ENCODE measurements at regions not wholly inside any gene's neighbourhood (a gene's known extent, or its start where the extent isn't known, plus 50 kb on each side); places are given as distances from the start of the nearest gene placed in this dataset.

DNA sequence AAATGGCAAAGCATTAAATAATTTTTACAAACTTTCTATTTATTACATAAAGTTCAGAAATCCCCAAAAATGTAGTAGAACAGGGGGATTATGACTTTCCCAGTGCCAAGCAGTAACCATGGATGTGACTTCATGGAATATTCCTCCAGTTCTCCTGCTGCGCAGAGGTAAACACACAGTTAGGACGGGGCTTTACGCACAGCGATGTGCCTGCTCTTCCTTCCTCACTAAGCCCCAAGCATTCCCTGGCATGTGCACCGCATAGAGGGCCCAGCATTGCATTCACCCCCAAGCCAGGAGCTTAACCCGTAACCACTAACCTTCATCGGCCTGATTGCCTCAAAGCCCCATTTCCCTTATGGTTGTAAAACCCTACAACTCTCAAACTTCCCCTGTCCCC is 471.7 kb downstream of the SOX11 start:
- POLR2A ChIA-PET = no interaction called here
- no peaks in the 10 kb centered on the region for H3K36me3 ChIP-seq (replicated peaks in 1 of 2; ENCODE audit: control extremely low read depth in 1 of 2, control insufficient read depth in 1 of 2, extremely low read depth in 1 of 2, insufficient read depth in 2 of 2, low read length in 1 of 2)
- no peak for DNase-seq

DNA sequence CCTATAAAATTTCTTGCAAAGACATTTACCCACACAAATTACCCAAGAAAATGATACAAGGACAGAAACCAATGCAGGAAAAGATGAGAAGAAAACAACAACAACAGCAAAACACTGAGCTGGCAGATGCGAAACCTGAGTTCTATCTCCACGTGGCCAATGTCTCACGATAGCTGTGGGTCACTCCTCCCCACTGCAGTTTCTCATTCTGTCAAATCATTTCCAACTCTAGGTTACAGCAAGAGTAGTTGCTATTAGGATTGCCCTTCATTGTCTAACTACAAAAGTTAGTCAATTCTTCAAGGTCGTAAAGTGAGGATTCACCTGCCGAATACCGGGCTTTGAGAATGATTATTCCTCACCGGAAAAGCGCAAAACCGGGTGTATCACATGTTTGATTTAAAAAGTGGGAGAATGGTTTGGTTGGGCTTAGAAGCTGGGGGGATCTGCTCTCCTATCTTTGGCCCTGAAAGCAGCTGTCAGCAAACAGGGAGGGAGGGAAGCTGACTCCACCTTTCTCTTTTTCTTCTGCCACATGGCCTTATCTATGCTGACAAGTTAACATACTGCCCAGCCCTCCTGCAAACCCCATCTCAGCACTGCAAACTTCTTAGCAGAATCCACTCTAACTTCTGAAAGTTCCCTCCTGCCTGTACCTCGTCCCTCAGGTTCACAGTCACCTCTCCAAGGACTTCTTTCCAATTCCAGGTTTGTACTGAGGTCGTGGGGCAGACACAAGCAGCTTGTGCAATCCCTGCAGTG is 473.0 kb downstream of the SOX11 start:
- intact Hi-C loops (cut with micrococcal nuclease) = no loop called here
- TF ChIP-seq EZH2 (IDR thresholded peaks at IDR 0.05; ENCODE audit: borderline replicate concordance, insufficient read depth, low read depth, low read length, poor library complexity, severe bottlenecking) = no peak
- TF ChIP-seq, protein P1, sequence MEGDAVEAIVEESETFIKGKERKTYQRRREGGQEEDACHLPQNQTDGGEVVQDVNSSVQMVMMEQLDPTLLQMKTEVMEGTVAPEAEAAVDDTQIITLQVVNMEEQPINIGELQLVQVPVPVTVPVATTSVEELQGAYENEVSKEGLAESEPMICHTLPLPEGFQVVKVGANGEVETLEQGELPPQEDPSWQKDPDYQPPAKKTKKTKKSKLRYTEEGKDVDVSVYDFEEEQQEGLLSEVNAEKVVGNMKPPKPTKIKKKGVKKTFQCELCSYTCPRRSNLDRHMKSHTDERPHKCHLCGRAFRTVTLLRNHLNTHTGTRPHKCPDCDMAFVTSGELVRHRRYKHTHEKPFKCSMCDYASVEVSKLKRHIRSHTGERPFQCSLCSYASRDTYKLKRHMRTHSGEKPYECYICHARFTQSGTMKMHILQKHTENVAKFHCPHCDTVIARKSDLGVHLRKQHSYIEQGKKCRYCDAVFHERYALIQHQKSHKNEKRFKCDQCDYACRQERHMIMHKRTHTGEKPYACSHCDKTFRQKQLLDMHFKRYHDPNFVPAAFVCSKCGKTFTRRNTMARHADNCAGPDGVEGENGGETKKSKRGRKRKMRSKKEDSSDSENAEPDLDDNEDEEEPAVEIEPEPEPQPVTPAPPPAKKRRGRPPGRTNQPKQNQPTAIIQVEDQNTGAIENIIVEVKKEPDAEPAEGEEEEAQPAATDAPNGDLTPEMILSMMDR (IDR thresholded peaks at IDR 0.05) = no peak
- ChIA-PET CTCF (no interaction called here), POLR2A (no interaction called here)
- no peaks in the 10 kb centered on the region for H3K27me3 Mint-ChIP-seq
- no peak overlapping the region for H2AFZ ChIP-seq (ENCODE audit: insufficient read depth, low read depth, low read length, poor library complexity, severe bottlenecking)
- H3K4me3 ChIP-seq (ENCODE audit: control extremely low read depth in 1 of 5, extremely low read depth in 1 of 5, insufficient read depth in 1 of 5, low read depth in 2 of 5, low read length in 4 of 5) = no peak overlapping the region
- no peaks in the 10 kb centered on the region for H3K79me2 ChIP-seq (ENCODE audit: control insufficient read depth, insufficient read depth, low read length)
- no peak overlapping the region for H3K27ac Mint-ChIP-seq
- no peaks in the 10 kb centered on the region for H3K9me3 Mint-ChIP-seq (ENCODE audit: insufficient read depth)
- H4K20me1 ChIP-seq (ENCODE audit: control insufficient read depth, insufficient read depth, low read length, poor library complexity, severe bottlenecking) = no peaks in the 10 kb centered on the region
- no peaks in the 10 kb centered on the region for H3K9me3 ChIP-seq (ENCODE audit: control extremely low read depth in 1 of 3, control insufficient read depth in 2 of 3, insufficient read depth in 1 of 3, low read length in 2 of 3)
- no peak overlapping the region for H3K27ac ChIP-seq (ENCODE audit: low read length in 2 of 2)
- DNase-seq (no peak), ATAC-seq (ENCODE audit: low read depth) (no peak)
- H3K4me1 ChIP-seq (ENCODE audit: control insufficient read depth in 2 of 2, insufficient read depth in 2 of 2, low read length in 2 of 2) = no peaks in the 10 kb centered on the region
- no peak overlapping the region for H3K9ac ChIP-seq (ENCODE audit: low read length)
- no peaks in the 10 kb centered on the region for H3K36me3 ChIP-seq (replicated peaks in 1 of 2; ENCODE audit: control extremely low read depth in 1 of 2, control insufficient read depth in 1 of 2, extremely low read depth in 1 of 2, insufficient read depth in 2 of 2, low read length in 1 of 2)
- no peaks in the 10 kb centered on the region for H3K27me3 ChIP-seq (replicated peaks in 1 of 4; ENCODE audit: control extremely low read depth in 1 of 4, control insufficient read depth in 3 of 4, insufficient read depth in 4 of 4, low read length in 3 of 4)
- 92% methylated on average over 9 of the region's 11 CpGs for WGBS (ENCODE audit: insufficient coverage)
- peaks cover 5% of the 10 kb centered on the region for H3K4me1 Mint-ChIP-seq
- H3K4me2 ChIP-seq (replicated peaks; ENCODE audit: low read depth, low read length, poor library complexity, severe bottlenecking) = no peak overlapping the region
- no peak overlapping the region for H3K4me3 Mint-ChIP-seq

More for the DNA sequence above, 471.7 kb downstream of the SOX11 start:
- H3K27ac ChIP-seq (ENCODE audit: low read length in 2 of 2) = no peak overlapping the region
- H2AFZ ChIP-seq (ENCODE audit: insufficient read depth, low read depth, low read length, poor library complexity, severe bottlenecking) = no peak overlapping the region
- no peaks in the 10 kb centered on the region for H3K9me3 ChIP-seq (ENCODE audit: control extremely low read depth in 1 of 3, control insufficient read depth in 2 of 3, insufficient read depth in 1 of 3, low read length in 2 of 3)
- Mint-ChIP-seq H3K27me3 (no peaks in the 10 kb centered on the region), H3K27ac (no peak overlapping the region), H3K9me3 (ENCODE audit: insufficient read depth) (no peaks in the 10 kb centered on the region), H3K4me3 (no peak overlapping the region), H3K4me1 (peaks cover 5% of the 10 kb centered on the region)
- H3K4me3 ChIP-seq (ENCODE audit: control extremely low read depth in 1 of 5, extremely low read depth in 1 of 5, insufficient read depth in 1 of 5, low read depth in 2 of 5, low read length in 4 of 5) = no peak overlapping the region
- TF ChIP-seq EZH2 (IDR thresholded peaks at IDR 0.05; ENCODE audit: borderline replicate concordance, insufficient read depth, low read depth, low read length, poor library complexity, severe bottlenecking) = no peak
- TF ChIP-seq, protein P1 (IDR thresholded peaks at IDR 0.05) = no peak
- 76% methylated on average over 7 of the region's 7 CpGs for WGBS (ENCODE audit: insufficient coverage)
- H4K20me1 ChIP-seq (ENCODE audit: control insufficient read depth, insufficient read depth, low read length, poor library complexity, severe bottlenecking) = no peaks in the 10 kb centered on the region
- H3K27me3 ChIP-seq (replicated peaks in 1 of 4; ENCODE audit: control extremely low read depth in 1 of 4, control insufficient read depth in 3 of 4, insufficient read depth in 4 of 4, low read length in 3 of 4) = no peaks in the 10 kb centered on the region
- no peak for ATAC-seq (ENCODE audit: low read depth)
- no peaks in the 10 kb centered on the region for H3K4me1 ChIP-seq (ENCODE audit: control insufficient read depth in 2 of 2, insufficient read depth in 2 of 2, low read length in 2 of 2)
- CTCF ChIA-PET = no interaction called here
- no peak overlapping the region for H3K4me2 ChIP-seq (replicated peaks; ENCODE audit: low read depth, low read length, poor library complexity, severe bottlenecking)
- intact Hi-C loops (cut with micrococcal nuclease) = no loop called here
- no peak overlapping the region for H3K9ac ChIP-seq (ENCODE audit: low read length)
- H3K79me2 ChIP-seq (ENCODE audit: control insufficient read depth, insufficient read depth, low read length) = no peaks in the 10 kb centered on the region

Data from B cell (primary cell).